H9 (cell line): ENCODE measurements at regions not wholly inside any gene's neighbourhood (a gene's known extent, or its start where the extent isn't known, plus 50 kb on each side); places are given as distances from the start of the nearest gene placed in this dataset.

Experiments
- DNase-seq: peaks from one replicate; pipeline ENCODE4 v3.0.0-alpha.2; 2017
- H2AFZ ChIP-seq: one replicate; pipeline ENCODE4 v1.6.1; 2013; ENCODE audit warnings: mild to moderate bottlenecking, low read length, control low read depth, moderate library complexity
- H2AK5ac ChIP-seq: 2 replicates; pipeline ENCODE4 v1.6.1; 2013; ENCODE audit warnings: low read length, control low read depth, mixed read lengths; ENCODE audit not compliant: insufficient read length
- H2BK120ac ChIP-seq: one replicate; pipeline ENCODE4 v1.6.1; 2013; ENCODE audit warnings: low read depth, mild to moderate bottlenecking, low read length, control low read depth, inconsistent platforms; ENCODE audit not compliant: poor library complexity, severe bottlenecking
- H2BK12ac ChIP-seq: 2 replicates; pipeline ENCODE4 v1.6.1; 2013; ENCODE audit warnings: low read length, control low read depth, mixed read lengths, low read depth; ENCODE audit not compliant: insufficient read length
- H2BK15ac ChIP-seq: 2 replicates; pipeline ENCODE4 v1.6.1; 2013; ENCODE audit warnings: low read depth, low read length, control low read depth
- H2BK20ac ChIP-seq: one replicate; pipeline ENCODE4 v1.6.1; 2013; ENCODE audit warnings: low read depth, mild to moderate bottlenecking, low read length, control low read depth, inconsistent platforms; ENCODE audit not compliant: poor library complexity, severe bottlenecking
- H2BK5ac ChIP-seq: 2 replicates; pipeline ENCODE4 v1.6.1; 2013; ENCODE audit warnings: low read length, control low read depth, mixed read lengths; ENCODE audit not compliant: insufficient read length
- H3K14ac ChIP-seq: 2 replicates; pipeline ENCODE4 v1.6.1; 2013; ENCODE audit warnings: low read length, control low read depth; ENCODE audit not compliant: insufficient read depth
- H3K18ac ChIP-seq: 2 replicates; pipeline ENCODE4 v1.6.1; 2013; ENCODE audit warnings: low read depth, mild to moderate bottlenecking, mixed read lengths, low read length, control low read depth; ENCODE audit not compliant: insufficient read length
- H3K23ac ChIP-seq: 2 replicates; pipeline ENCODE4 v1.6.1; 2013; ENCODE audit warnings: low read length, control low read depth, mixed read lengths, low read depth; ENCODE audit not compliant: insufficient read length
- H3K23me2 ChIP-seq: 2 replicates; pipeline ENCODE4 v1.6.1; 2013; ENCODE audit warnings: low read depth, mild to moderate bottlenecking, mixed read lengths, low read length, control low read depth; ENCODE audit not compliant: insufficient read length, poor library complexity, severe bottlenecking
- H3K27ac ChIP-seq: 2 replicates; pipeline ENCODE4 v1.5.1; 2013; ENCODE audit warnings: low read length, control low read depth, mixed read lengths, low read depth; ENCODE audit not compliant: insufficient read length
- H3K27me3 ChIP-seq: 2 replicates; pipeline ENCODE4 v1.6.1; 2013; ENCODE audit warnings: low read length, control low read depth, inconsistent platforms; ENCODE audit not compliant: insufficient read depth
- H3K4ac ChIP-seq: 2 replicates; pipeline ENCODE4 v1.6.1; 2013; ENCODE audit warnings: low read depth, mild to moderate bottlenecking, control low read depth, inconsistent platforms, low read length, moderate library complexity
- H3K4me1 ChIP-seq: 2 replicates; pipeline ENCODE4 v1.6.1; 2013; ENCODE audit warnings: low read length, control low read depth, inconsistent platforms; ENCODE audit not compliant: insufficient read depth
- H3K4me2 ChIP-seq: 2 replicates; pipeline ENCODE4 v1.6.1; 2013; ENCODE audit warnings: low read length, control low read depth, mixed read lengths; ENCODE audit not compliant: insufficient read length, insufficient read depth
- H3K56ac ChIP-seq: 2 replicates; pipeline ENCODE4 v1.6.1; 2013; ENCODE audit warnings: low read depth, mild to moderate bottlenecking, mixed read lengths, low read length, control low read depth; ENCODE audit not compliant: insufficient read length
- H3K79me1 ChIP-seq: 2 replicates; pipeline ENCODE4 v1.6.1; 2013; ENCODE audit warnings: low read depth, mild to moderate bottlenecking, moderate library complexity, low read length, control low read depth, inconsistent platforms; ENCODE audit not compliant: insufficient read depth, poor library complexity, severe bottlenecking
- H3K79me2 ChIP-seq: 2 replicates; pipeline ENCODE4 v1.6.1; 2013; ENCODE audit warnings: low read length, control low read depth, inconsistent platforms; ENCODE audit not compliant: insufficient read depth
- H3K9ac ChIP-seq: 2 replicates; pipeline ENCODE4 v1.6.1; 2013; ENCODE audit warnings: low read length, control low read depth, mixed read lengths; ENCODE audit not compliant: insufficient read length; ENCODE audit errors: extremely low read depth
- H3K9me3 ChIP-seq: one replicate; pipeline ENCODE4 v1.6.1; 2013; ENCODE audit warnings: low read depth, low read length, inconsistent platforms; ENCODE audit not compliant: control insufficient read depth
- H3T11ph ChIP-seq: one replicate; pipeline ENCODE4 v1.6.1; 2013; ENCODE audit warnings: mild to moderate bottlenecking, low read length, control low read depth, inconsistent platforms
- H4K20me1 ChIP-seq: one replicate; pipeline ENCODE4 v1.6.1; 2013; ENCODE audit not compliant: control insufficient read depth, insufficient read length, insufficient read depth
- H4K5ac ChIP-seq: 2 replicates; pipeline ENCODE4 v1.6.1; 2013; ENCODE audit warnings: low read depth, mild to moderate bottlenecking, mixed read lengths, low read length, control low read depth; ENCODE audit not compliant: insufficient read length
- H4K8ac ChIP-seq: replicated peaks from 2 replicates; pipeline ENCODE4 v1.6.1; 2013; ENCODE audit warnings: low read length, control low read depth, mixed read lengths, low read depth; ENCODE audit not compliant: insufficient read length
- H4K91ac ChIP-seq: 2 replicates; pipeline ENCODE4 v1.6.1; 2013; ENCODE audit warnings: low read depth, mild to moderate bottlenecking, moderate library complexity, mixed read lengths, low read length, control low read depth; ENCODE audit not compliant: insufficient read length
- H3K27ac Mint-ChIP-seq, 3 experiments: 2 replicates in 2 of 3; 3 replicates in 1 of 3; pipeline ENCODE4 v1.8.0; 2020 to 2021; ENCODE audit warnings: mixed read lengths in 3 of 3, mild to moderate bottlenecking in 1 of 3, moderate library complexity in 1 of 3
- H3K27me3 Mint-ChIP-seq: 2 replicates; pipeline ENCODE4 v1.8.0; 2021; ENCODE audit warnings: low read depth, mild to moderate bottlenecking, moderate library complexity, mixed read lengths
- H3K36me3 Mint-ChIP-seq, 3 experiments: 2 replicates in 2 of 3; 3 replicates in 1 of 3; pipeline ENCODE4 v1.8.0; 2020 to 2021; ENCODE audit warnings: low read depth in 3 of 3, mixed read lengths in 3 of 3; ENCODE audit not compliant: insufficient read depth in 1 of 3
- H3K4me1 Mint-ChIP-seq, 2 experiments: 2 replicates each; pipeline ENCODE4 v1.8.0; 2020; ENCODE audit warnings: mixed read lengths in 2 of 2
- H3K4me3 Mint-ChIP-seq, 2 experiments: 2 replicates in 1 of 2; 3 replicates in 1 of 2; pipeline ENCODE4 v1.8.0; 2020 to 2021; ENCODE audit warnings: mild to moderate bottlenecking in 2 of 2, mixed read lengths in 2 of 2, moderate library complexity in 1 of 2
- H3K9me3 Mint-ChIP-seq, 2 experiments: 2 replicates in 1 of 2; 3 replicates in 1 of 2; pipeline ENCODE4 v1.8.0; 2020; ENCODE audit warnings: mild to moderate bottlenecking in 2 of 2, mixed read lengths in 2 of 2, moderate library complexity in 1 of 2
- CTCF ChIP-seq: fragments of 200-600 bp; sonication (generic); conservative IDR thresholded peaks from 3 replicates; pipeline ENCODE4 v1.8.0; 2021; ENCODE audit warnings: antibody characterized with exemption, mild to moderate bottlenecking
- WGBS: extraction: QIAGEN DNeasy Blood & Tissue Kit; methylation state at CpG from one replicate; pipeline ENCODE4 v1.1.7; 2013; ENCODE audit warnings: missing lambda C conversion rate, low lambda C conversion rate, mixed read lengths; ENCODE audit not compliant: insufficient read length; ENCODE audit errors: extremely low coverage; 5-methylcytosine and 5-hydroxymethylcytosine counted together

- no peaks in the 10 kb centered on the region for H3K4me1 ChIP-seq
- H2BK15ac ChIP-seq, result no peak overlapping the region
- Mint-ChIP-seq H3K9me3 (no peaks in the 10 kb centered on the region), H3K27ac (no peak overlapping the region), H3K36me3 (no peaks in the 10 kb centered on the region), H3K4me3 (no peak overlapping the region), H3K27me3 (no peaks in the 10 kb centered on the region; the same call in none of the 2 replicates), H3K4me1 (peaks cover 0 to 15% of the 10 kb centered on the region in 2 experiments; a peak in 3 of 4 replicates)
- H3K9me3 ChIP-seq, result no peaks in the 10 kb centered on the region
- H2AK5ac ChIP-seq, result no peak overlapping the region
- no peaks in the 10 kb centered on the region for H3K79me1 ChIP-seq
- H2BK20ac ChIP-seq, result no peak overlapping the region
- no peak for DNase-seq
- no peak overlapping the region for H3K4ac ChIP-seq
- WGBS, result no CpG with 5 or more reads among the region's 9 CpGs
- H2AFZ ChIP-seq, result no peak overlapping the region
- H4K5ac ChIP-seq, result no peak overlapping the region
- H3K14ac ChIP-seq, result no peak overlapping the region
- H3K56ac ChIP-seq, result no peak overlapping the region
- no peak overlapping the region for H3K18ac ChIP-seq
- H3K9ac ChIP-seq, result no peak overlapping the region
- H3T11ph ChIP-seq, result no peak overlapping the region
- no peak overlapping the region for H3K27ac ChIP-seq
- no peaks in the 10 kb centered on the region for H3K79me2 ChIP-seq
- no peaks in the 10 kb centered on the region for H3K23me2 ChIP-seq
- H2BK120ac ChIP-seq, result no peak overlapping the region
- H4K20me1 ChIP-seq, result no peaks in the 10 kb centered on the region
- no peak overlapping the region for H4K8ac ChIP-seq
- H3K23ac ChIP-seq, result no peak overlapping the region
- no peak overlapping the region for H4K91ac ChIP-seq
- H2BK5ac ChIP-seq, result no peak overlapping the region
- TF ChIP-seq CTCF, result no peak
- H3K27me3 ChIP-seq, result no peaks in the 10 kb centered on the region
- H2BK12ac ChIP-seq, result no peak overlapping the region
- H3K4me2 ChIP-seq, result no peak overlapping the region
These were observed 240.9 kb upstream of the CAMK1G start for GRCh38 chr1:209342441-209343175.
